ENCODE measurements at regions not wholly inside any gene's neighbourhood (a gene's known extent, or its start where the extent isn't known, plus 50 kb on each side); places are given as distances from the start of the nearest gene placed in this dataset.

DNA sequence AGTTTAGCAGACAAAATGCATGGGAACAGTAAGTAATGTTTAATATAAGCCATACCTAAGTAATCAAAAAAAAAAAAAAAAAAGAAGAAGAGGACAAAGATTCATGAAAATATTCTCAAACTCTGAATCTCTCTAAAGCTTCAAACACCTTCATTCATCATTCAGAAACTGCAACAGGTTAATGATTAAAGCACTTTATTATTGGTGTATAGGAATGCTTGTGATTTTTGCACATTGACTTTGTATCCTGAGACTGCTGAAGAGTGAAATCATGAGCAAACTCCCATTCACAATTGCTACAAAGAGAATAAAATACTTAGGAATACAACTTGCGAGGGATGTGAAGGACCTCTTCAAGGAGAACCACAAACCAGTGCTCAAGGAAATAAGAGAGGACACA lies 278.4 kb upstream of the DCN start:
- TF ChIP-seq, protein P1, sequence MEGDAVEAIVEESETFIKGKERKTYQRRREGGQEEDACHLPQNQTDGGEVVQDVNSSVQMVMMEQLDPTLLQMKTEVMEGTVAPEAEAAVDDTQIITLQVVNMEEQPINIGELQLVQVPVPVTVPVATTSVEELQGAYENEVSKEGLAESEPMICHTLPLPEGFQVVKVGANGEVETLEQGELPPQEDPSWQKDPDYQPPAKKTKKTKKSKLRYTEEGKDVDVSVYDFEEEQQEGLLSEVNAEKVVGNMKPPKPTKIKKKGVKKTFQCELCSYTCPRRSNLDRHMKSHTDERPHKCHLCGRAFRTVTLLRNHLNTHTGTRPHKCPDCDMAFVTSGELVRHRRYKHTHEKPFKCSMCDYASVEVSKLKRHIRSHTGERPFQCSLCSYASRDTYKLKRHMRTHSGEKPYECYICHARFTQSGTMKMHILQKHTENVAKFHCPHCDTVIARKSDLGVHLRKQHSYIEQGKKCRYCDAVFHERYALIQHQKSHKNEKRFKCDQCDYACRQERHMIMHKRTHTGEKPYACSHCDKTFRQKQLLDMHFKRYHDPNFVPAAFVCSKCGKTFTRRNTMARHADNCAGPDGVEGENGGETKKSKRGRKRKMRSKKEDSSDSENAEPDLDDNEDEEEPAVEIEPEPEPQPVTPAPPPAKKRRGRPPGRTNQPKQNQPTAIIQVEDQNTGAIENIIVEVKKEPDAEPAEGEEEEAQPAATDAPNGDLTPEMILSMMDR (conservative IDR thresholded peaks at IDR 0.05) = no peak
- TF ChIP-seq ZFX (IDR thresholded peaks at IDR 0.05) = no peak
